OCI-LY7 (cell line): ENCODE measurements at regions not wholly inside any gene's neighbourhood (a gene's known extent, or its start where the extent isn't known, plus 50 kb on each side); places are given as distances from the start of the nearest gene placed in this dataset.

Source experiments
- BruUV-seq: library from RNA; stranded (reverse); fragments of 400-500 nt; replicated peaks from 2 replicates; lab custom pipeline; 2021; lab: Mats Ljungman, UMichigan
- CTCF ChIA-PET: fragments of 300-600 bp; sonication (Branson Sonifier 250); formaldehyde crosslinking; loops from one replicate; lab custom pipeline; 2022; ENCODE audit warnings: antibody characterized with exemption; ENCODE audit not compliant: unreplicated experiment; lab: Charles Lee
- POLR2A ChIA-PET: fragments of 300-600 bp; sonication (Branson Sonifier 250); formaldehyde crosslinking; loops from one replicate; lab custom pipeline; 2022; ENCODE audit warnings: antibody characterized with exemption; lab: Charles Lee
- DNase-seq: peaks from one replicate; pipeline ENCODE4 v3.0.0-alpha.2; 2015; ENCODE audit warnings: low spot score
- H2AFZ ChIP-seq: fragments of 200-600 bp; sonication (generic), shearing (Covaris generic); 2 replicates; pipeline ENCODE4 v1.6.1; 2014; ENCODE audit warnings: mild to moderate bottlenecking, antibody characterized with exemption, low read length, moderate library complexity
- H3K27ac ChIP-seq: fragments of 200-600 bp; sonication (generic); 2 replicates; pipeline ENCODE4 v1.5.1; 2014; ENCODE audit warnings: mixed run types, low read depth, mild to moderate bottlenecking, moderate library complexity, low read length, inconsistent platforms; ENCODE audit not compliant: poor library complexity, severe bottlenecking
- H3K36me3 ChIP-seq: fragments of 200-600 bp; sonication (generic); 2 replicates; pipeline ENCODE4 v1.6.1; 2014; ENCODE audit warnings: mild to moderate bottlenecking, antibody characterized with exemption, low read length, moderate library complexity, mixed read lengths; ENCODE audit not compliant: insufficient read depth
- H3K4me1 ChIP-seq: fragments of 200-600 bp; sonication (generic); 2 replicates; pipeline ENCODE4 v1.5.1; 2014; ENCODE audit warnings: mild to moderate bottlenecking, low read length; ENCODE audit not compliant: insufficient read depth, poor library complexity, severe bottlenecking
- H3K4me2 ChIP-seq: fragments of 200-600 bp; sonication (generic); 2 replicates; pipeline ENCODE4 v1.6.1; 2014; ENCODE audit warnings: mild to moderate bottlenecking, low read length
- H3K4me3 ChIP-seq: fragments of 200-600 bp; sonication (generic); 2 replicates; pipeline ENCODE4 v1.5.1; 2014; ENCODE audit warnings: mild to moderate bottlenecking, low read depth, low read length; ENCODE audit not compliant: poor library complexity, severe bottlenecking
- H3K79me2 ChIP-seq: fragments of 200-600 bp; sonication (generic); 2 replicates; pipeline ENCODE4 v1.6.1; 2016; ENCODE audit warnings: low read depth, mild to moderate bottlenecking, low read length, moderate library complexity, mixed read lengths; ENCODE audit not compliant: insufficient read depth
- H3K9me2 ChIP-seq: fragments of 200-600 bp; sonication (generic); 2 replicates; pipeline ENCODE4 v1.6.1; 2016; ENCODE audit warnings: mild to moderate bottlenecking, low read length, mixed read lengths; ENCODE audit not compliant: insufficient read depth
- H3K9me3 ChIP-seq: fragments of 200-600 bp; sonication (generic); 2 replicates; pipeline ENCODE4 v1.6.1; 2014; ENCODE audit warnings: mild to moderate bottlenecking, mixed run types, low read length, mixed read lengths
- H4K20me1 ChIP-seq: fragments of 200-600 bp; sonication (generic); 2 replicates; pipeline ENCODE4 v1.6.1; 2014; ENCODE audit warnings: mild to moderate bottlenecking, antibody characterized with exemption, low read length, moderate library complexity, mixed read lengths; ENCODE audit not compliant: insufficient read depth
- EZH2phosphoT487 ChIP-seq: fragments of 200-600 bp; sonication (generic); IDR thresholded peaks from 2 replicates; pipeline ENCODE4 v1.6.1; 2018; ENCODE audit warnings: low read depth, borderline replicate concordance, mild to moderate bottlenecking, mixed run types, antibody characterized with exemption, low read length, moderate library complexity, mixed read lengths
- intact Hi-C: fragments of 100-400 bp; cut with micrococcal nuclease; formaldehyde crosslinking; loops from one replicate; pipeline ENCODE4 v1.10.0; 2022; ENCODE audit not compliant: unreplicated experiment
- TF ChIP-seq, protein P1 (sequence below): fragments of 200-600 bp; sonication (generic); conservative IDR thresholded peaks from 2 replicates; pipeline ENCODE4 v1.5.1; 2014; ENCODE audit warnings: mild to moderate bottlenecking, antibody characterized with exemption, low read length, moderate library complexity, mixed read lengths

DNA sequence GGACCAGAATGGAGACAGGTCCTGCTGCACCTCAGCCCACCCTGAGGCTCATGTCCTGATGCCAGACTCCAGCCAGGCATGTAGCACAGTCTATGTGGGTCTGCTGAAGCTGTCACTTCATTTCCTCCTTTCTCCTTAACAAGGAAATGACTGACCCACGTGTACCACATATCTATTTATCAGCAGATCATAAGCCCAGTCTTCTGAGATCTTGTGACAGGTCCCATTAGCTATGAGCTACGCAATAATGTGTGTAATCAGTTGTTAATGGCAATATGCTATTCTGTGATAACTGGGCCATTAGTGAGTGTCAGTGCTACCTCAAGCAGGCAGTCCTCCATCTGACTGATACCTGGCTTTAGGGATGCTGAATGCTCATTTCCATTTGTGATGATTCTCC, 615.3 kb downstream of the BCL11A start:
- H3K9me3 ChIP-seq: no peaks in the 10 kb centered on the region
- no peaks in the 10 kb centered on the region for H3K4me1 ChIP-seq
- no peaks in the 10 kb centered on the region for H3K9me2 ChIP-seq
- no peak overlapping the region for H3K4me2 ChIP-seq
- no peak for TF ChIP-seq EZH2phosphoT487
- TF ChIP-seq, protein P1, sequence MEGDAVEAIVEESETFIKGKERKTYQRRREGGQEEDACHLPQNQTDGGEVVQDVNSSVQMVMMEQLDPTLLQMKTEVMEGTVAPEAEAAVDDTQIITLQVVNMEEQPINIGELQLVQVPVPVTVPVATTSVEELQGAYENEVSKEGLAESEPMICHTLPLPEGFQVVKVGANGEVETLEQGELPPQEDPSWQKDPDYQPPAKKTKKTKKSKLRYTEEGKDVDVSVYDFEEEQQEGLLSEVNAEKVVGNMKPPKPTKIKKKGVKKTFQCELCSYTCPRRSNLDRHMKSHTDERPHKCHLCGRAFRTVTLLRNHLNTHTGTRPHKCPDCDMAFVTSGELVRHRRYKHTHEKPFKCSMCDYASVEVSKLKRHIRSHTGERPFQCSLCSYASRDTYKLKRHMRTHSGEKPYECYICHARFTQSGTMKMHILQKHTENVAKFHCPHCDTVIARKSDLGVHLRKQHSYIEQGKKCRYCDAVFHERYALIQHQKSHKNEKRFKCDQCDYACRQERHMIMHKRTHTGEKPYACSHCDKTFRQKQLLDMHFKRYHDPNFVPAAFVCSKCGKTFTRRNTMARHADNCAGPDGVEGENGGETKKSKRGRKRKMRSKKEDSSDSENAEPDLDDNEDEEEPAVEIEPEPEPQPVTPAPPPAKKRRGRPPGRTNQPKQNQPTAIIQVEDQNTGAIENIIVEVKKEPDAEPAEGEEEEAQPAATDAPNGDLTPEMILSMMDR: no peak
- ChIA-PET CTCF (no interaction called here), POLR2A (interaction anchor here (0.6 to 1.1 kb wide), 3 partner anchors 14 to 1346 kb away, joined by 3 to 5 read pairs (median 5); no protein-coding TSS in a partner anchor)
- H3K27ac ChIP-seq: no peak overlapping the region
- no peaks in the 10 kb centered on the region for H4K20me1 ChIP-seq
- DNase-seq: no peak
- no peaks in the 10 kb centered on the region for H3K36me3 ChIP-seq
- H2AFZ ChIP-seq: no peak overlapping the region
- intact Hi-C loops: no loop called here
- BruUV-seq: no TSS peak
- no peak overlapping the region for H3K4me3 ChIP-seq
- no peaks in the 10 kb centered on the region for H3K79me2 ChIP-seq

DNA sequence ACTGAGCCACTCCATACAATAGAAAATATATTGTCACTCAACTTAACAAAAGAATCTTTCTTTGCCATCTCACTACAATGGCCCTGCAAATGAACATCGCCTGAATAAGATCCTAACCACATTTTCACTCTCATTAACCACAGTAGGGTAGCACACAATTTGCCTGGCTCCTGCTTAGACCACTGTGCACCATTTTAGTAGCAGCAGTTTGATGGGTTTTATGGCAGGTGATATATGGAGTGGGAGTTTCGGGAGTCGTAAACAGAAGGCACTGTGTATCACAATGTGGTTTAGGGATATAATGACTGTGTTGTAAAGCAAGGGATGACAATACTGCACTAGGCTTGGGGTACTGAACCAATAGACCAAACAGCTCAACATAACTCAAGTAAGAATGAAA, 617.4 kb downstream of the BCL11A start:
- TF ChIP-seq EZH2phosphoT487: no peak
- TF ChIP-seq, protein P1: no peak
- no peak overlapping the region for H3K27ac ChIP-seq
- H2AFZ ChIP-seq: no peak overlapping the region
- no peaks in the 10 kb centered on the region for H3K9me2 ChIP-seq
- ChIA-PET CTCF (no interaction called here), POLR2A (interaction anchor here (0.9 kb wide), 1 partner anchor 582 kb away, joined by 3 read pairs; no protein-coding TSS in a partner anchor)
- no peaks in the 10 kb centered on the region for H3K9me3 ChIP-seq
- H3K4me1 ChIP-seq: no peaks in the 10 kb centered on the region
- no peaks in the 10 kb centered on the region for H3K79me2 ChIP-seq
- no TSS peak for BruUV-seq
- intact Hi-C loops: no loop called here
- H4K20me1 ChIP-seq: no peaks in the 10 kb centered on the region
- no peak overlapping the region for H3K4me2 ChIP-seq
- H3K4me3 ChIP-seq: no peak overlapping the region
- DNase-seq: no peak
- no peaks in the 10 kb centered on the region for H3K36me3 ChIP-seq

DNA sequence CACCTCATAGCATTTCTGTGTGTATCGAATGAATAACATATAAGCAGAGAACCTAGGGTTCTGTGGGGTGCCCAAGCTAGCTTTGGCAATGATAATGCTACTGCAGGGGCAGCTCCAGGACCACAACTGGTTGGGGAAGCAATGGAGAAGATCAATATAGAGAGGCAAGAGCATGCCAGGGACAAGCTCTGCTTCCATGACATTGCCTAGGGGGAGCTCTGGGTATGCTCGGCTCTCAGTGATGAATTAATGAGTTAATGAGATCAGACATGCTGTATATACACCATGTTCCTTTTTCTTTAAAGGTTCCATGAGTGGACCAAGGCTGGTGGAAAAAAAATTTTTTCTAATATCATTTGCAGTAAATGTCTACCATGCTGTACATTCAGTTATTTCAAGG, 618.4 kb downstream of the BCL11A start:
- Histone ChIP-seq H3K4me1 (no peaks in the 10 kb centered on the region), H3K27ac (no peak overlapping the region), H2AFZ (no peak overlapping the region), H3K36me3 (no peaks in the 10 kb centered on the region), H3K4me2 (no peak overlapping the region), H3K9me3 (no peaks in the 10 kb centered on the region), H3K9me2 (no peaks in the 10 kb centered on the region), H3K79me2 (no peaks in the 10 kb centered on the region), H4K20me1 (no peaks in the 10 kb centered on the region), H3K4me3 (no peak overlapping the region)
- no peak for TF ChIP-seq EZH2phosphoT487
- TF ChIP-seq, protein P1: peak; percentile 49; the same call in 1 of the 2 replicates
- intact Hi-C loops: no loop called here
- DNase-seq: peak; percentile 5
- CTCF ChIA-PET: no interaction called here
- POLR2A ChIA-PET: no interaction called here
- BruUV-seq: no TSS peak
